Ammon's horn (tissue), 1 donor: ENCODE measurements at regions not wholly inside any gene's neighbourhood (a gene's known extent, or its start where the extent isn't known, plus 50 kb on each side); places are given as distances from the start of the nearest gene placed in this dataset.
A peak's percentile ranks its signal among the peaks of the same experiment; 100 is the strongest.

Source experiments
- DNase-seq: peaks from one replicate; pipeline ENCODE4 v3.0.0-alpha.2; 2016; ENCODE audit warnings: low spot score

GRCh38 chr3:59289831-59290230 lies 240.0 kb upstream of the CFAP20DC start:
- peak; percentile 4 for DNase-seq

DNA sequence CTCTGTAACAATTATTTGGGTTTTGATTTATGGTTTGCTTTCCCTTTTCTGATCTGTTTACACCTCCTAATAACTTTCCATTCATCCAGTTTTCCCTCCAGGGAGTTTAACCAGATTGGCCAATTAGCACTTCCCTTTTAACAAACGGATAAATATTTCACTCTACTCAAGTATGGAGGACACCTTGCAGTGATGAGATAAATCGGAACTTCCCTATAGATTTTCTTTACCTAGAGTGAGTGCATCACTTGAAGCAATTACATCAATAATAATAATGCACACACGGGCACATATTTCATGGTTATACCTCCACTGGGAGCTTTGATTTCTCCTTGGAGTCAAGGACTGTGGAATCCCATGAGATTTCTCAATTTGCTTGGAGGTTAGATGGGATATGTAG lies 239.1 kb upstream of the CFAP20DC start:
- no peak for DNase-seq

- no peak for DNase-seq
Measured at GRCh38 chr3:59286791-59287531, 237.1 kb upstream of the CFAP20DC start.

GRCh38 chr3:59285560-59285959 lies 235.7 kb upstream of the CFAP20DC start:
- no peak for DNase-seq

DNA sequence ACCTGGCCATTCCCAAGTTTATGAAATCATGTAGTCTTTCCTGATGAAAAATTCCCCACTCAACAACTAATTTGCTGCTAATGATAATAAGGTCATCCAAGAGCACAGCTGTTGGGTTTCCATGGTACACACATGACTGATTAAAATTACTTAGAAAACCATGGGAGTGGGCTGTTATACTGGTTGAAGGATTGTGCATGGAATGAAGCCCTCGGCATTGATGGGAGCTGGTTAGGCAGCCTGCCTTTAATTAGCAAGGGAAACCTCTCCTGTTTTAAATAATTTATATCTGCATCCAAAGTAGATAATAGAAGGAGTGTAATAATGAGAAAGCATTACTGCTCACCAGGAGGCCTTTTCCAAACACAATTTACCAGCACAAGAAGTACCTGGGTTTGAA lies 235.1 kb upstream of the CFAP20DC start:
- no peak for DNase-seq

DNA sequence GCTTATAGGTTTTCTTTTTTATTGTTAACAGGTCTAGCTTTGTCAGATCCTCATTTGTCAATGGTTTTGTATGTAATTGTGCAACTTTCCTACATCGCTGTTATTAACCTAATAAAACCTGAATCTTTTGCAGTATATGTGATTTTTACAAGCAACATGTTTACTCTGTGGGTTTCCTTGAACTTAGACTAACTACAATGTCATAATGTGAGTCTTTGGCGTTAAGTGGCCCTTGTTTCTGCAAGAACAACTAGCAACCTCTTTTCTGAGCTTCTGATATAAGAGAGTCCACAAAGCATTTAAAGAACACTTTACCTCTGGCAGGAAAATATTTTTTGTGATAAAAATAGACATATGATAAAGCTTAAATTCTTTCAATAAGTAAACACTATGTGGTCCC lies 230.3 kb upstream of the CFAP20DC start:
- no peak for DNase-seq

DNA sequence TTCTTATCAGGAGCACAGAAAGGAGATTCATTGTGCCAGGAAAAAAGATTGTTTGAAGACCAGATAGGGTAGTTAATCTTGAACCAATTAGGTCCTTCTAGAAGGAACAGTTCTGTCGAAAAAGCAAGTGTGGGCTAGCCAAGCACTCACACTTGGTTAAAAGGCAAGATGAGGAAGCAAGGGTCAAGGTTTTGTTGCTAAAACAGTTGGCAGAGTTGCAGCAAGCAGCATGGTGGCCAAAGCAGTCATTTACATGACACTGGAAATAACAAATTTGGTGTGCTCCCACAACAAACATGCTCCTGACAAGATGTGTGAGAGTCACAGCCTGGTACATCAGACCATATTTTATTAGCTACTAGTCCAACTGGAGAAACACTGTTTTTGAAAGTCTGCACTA lies 228.0 kb upstream of the CFAP20DC start:
- DNase-seq = no peak

DNA sequence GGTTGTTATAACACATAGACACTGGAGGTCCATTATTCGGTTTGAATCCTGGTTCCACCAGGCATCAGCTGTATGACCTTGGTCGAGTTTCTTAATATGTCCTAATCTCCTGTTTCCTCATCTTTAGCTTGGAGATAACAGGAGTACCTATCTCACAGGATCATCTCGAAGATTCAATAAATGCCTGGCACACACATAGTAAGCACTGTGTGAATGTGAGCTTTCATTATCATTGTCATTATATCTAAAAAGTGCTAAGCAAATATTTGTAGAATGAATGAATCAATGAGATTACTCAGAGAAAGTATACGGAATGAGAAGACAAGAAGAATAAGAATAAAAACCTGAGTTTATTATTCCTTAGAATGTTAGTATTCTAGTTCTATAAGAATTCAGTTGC lies 227.4 kb upstream of the CFAP20DC start:
- DNase-seq = no peak

DNA sequence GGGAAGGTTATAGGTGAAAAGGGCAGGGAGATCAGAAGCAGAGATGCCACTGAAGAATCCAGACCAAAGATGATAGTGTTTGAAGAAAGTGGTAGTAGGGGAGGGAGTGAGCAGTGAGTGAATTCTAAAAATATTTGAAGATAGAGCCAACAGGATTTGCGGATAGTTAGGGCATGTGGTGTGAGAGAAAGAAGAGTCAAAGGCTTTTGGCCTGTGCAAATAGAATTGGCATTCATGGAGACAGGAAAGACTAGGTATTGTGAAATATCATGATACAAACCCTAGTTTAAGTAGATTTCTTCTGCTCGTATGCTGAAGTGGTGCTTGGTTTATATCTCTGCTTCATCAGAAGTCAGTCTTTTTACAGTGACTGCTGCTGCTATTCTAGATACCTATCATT lies 224.2 kb upstream of the CFAP20DC start:
- DNase-seq = no peak

GRCh38 chr3:59271971-59272370 lies 222.1 kb upstream of the CFAP20DC start:
- no peak for DNase-seq

GRCh38 chr3:59270921-59271320 lies 221.1 kb upstream of the CFAP20DC start:
- DNase-seq = no peak

DNA sequence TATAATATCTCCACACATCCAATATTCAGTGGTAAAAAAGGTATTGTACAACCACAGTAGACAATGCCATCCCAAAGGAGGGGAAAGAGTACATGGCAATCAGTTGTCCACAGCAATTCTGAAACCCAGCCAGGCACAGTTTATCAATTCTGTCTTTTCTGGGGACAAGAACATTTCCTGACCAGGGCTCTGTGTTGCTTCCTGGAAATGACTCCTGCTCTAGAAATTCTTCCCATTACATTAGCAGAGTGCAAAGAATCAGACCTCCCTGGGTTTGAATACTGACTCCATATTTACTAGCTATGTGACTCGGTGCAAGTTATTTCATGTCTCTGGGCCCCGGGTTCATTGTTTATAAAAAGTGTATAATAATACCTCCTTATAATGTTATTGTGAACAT lies 220.4 kb upstream of the CFAP20DC start:
- no peak for DNase-seq

- DNase-seq = no peak
Measured at GRCh38 chr3:59268170-59268569, 218.3 kb upstream of the CFAP20DC start.

- no peak for DNase-seq
Measured at GRCh38 chr3:59267021-59267420, 217.2 kb upstream of the CFAP20DC start.

DNA sequence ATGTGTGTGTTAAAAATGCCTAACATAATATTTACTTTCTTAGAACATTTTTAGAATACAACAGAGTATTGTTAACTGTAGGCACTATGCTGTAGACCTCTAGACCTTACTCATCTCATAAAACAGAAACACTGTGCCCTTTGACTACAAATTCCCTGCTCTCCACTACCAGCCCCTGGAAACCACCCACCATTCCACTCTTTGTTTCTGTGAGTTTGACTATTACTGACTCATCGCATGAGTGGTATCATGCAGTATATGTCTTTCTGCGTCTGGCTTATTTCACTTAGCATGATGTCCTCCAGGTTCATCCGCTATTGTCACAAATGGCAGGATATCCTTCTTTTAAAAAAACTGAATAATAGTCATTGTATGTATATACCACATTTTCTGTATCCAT lies 216.7 kb upstream of the CFAP20DC start:
- DNase-seq = no peak

DNA sequence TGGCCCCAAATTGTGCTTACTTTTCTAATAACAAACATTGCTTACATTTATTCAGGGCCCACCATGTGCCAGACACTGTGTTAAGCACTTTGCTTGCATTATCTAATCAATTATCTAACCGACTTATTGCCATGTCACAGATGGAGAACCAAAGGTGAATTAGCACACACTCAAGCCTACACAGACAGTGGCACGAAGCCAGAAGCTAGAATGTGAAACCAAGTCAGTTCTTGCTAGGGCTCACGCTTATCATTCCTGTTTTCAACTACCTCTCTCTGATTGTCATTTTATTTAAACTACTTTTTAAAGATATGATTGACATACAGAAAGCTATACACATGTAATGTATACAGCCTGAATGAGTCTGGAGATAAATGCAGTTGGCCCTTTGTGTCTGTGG lies 215.7 kb upstream of the CFAP20DC start:
- no peak for DNase-seq

GRCh38 chr3:59264366-59264765 lies 214.5 kb upstream of the CFAP20DC start:
- no peak for DNase-seq

GRCh38 chr3:59263152-59263551 lies 213.3 kb upstream of the CFAP20DC start:
- DNase-seq = no peak

DNA sequence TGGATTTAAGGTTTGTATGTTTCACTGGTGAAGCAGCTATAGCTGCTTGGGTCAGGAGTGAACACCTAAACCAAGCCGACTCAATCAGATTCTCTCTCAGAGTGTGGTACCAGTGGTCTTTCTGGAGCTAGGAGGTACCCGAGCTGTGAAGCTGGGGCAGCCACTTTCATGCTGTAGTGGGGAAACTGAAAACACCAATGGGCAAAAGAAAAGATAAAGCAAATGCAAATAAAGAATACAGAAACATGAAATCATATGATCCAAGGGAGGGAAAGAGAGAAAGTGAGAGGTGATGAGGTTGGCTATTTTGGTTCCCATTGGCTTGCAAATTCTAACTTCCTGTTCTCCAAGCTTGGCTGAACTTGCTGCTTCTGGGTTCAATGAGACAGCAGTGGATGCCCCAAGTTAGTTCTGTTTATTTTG lies 212.3 kb upstream of the CFAP20DC start:
- DNase-seq = no peak

- no peak for DNase-seq
Measured at GRCh38 chr3:59261009-59261408, 211.2 kb upstream of the CFAP20DC start.

- peak; percentile 28 for DNase-seq
Measured at GRCh38 chr3:59258550-59259260, 208.9 kb upstream of the CFAP20DC start.

- no peak for DNase-seq
Measured at GRCh38 chr3:59257506-59257905, 207.7 kb upstream of the CFAP20DC start.

GRCh38 chr3:59256230-59256629 lies 206.4 kb upstream of the CFAP20DC start:
- no peak for DNase-seq

DNA sequence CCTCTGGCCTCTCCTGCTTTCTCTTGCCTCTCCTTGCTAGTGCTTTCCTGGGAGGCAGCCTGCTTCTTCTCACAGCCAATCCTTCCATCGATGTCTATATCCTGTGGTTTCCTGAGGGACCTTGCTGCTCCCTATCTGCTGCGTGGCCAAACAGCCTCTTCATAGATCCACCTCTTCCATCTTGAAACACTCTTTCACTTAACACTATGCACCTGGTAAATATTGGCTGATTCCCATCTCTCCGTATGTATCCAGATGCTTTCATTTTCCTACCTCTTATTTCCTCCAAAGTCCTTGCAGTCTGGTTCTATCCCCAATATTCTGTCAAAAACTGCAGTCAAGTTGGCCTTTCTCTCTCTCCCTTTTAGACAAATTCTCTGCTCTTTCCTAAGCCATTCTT lies 205.2 kb upstream of the CFAP20DC start:
- no peak for DNase-seq
